Heart left ventricle (tissue), 13 donors: ENCODE measurements at regions not wholly inside any gene's neighbourhood (a gene's known extent, or its start where the extent isn't known, plus 50 kb on each side); places are given as distances from the start of the nearest gene placed in this dataset.

Source experiments
- POLR2A ChIP-seq, 2 donors: fragments of 450-650 bp; IDR thresholded peaks; one replicate each; pipeline ENCODE4 v1.6.1; 2017; ENCODE audit warnings: antibody characterized with exemption in 2 of 2, mild to moderate bottlenecking in 2 of 2, moderate library complexity in 2 of 2
- TF ChIP-seq, protein P1 (sequence below), 12 donors: fragments of 200-600 bp; sonication (generic) in 4 of 12; IDR thresholded peaks; one replicate each; pipeline versions ENCODE4 v1.5.0 to v1.8.0; 2018 to 2022; ENCODE audit warnings: antibody characterized with exemption in 12 of 12, mild to moderate bottlenecking in 5 of 12
- donor health status: ischemic (EF 13 %, LVEDD 7.1; RV severe dilation, severe dysfunction).
- donor health status: DM: no; HTN: yes; CAD: no.
- donor health status: DM: no; HTN: no; CAD: no.
- donor health status: ischemic (EF 25% LVEDD 6.9; RV normal size, moderate dysfunction).
- donor health status: ischemic (EF 25% LVEDD 5.7; RV mildly dilated, moderate dysfunction).
- donor health status: ischemic (EF 35%, LVEDD 5.7; RV mildly dilated, moderate dysfunction).
- donor health status: nonischemic (EF 11% LVEDD 7.7; RV severe dilation, severe dysfunction).
- donor health status: DM: yes; HTN: yes; CAD: no.
- donor health status: PGD.
- donor health status: ischemic (EF 29% LVEDD 5.4; RV normal size, mild dysfunction).
- donor health status: nonischemic (EF 23%, LVEDD 6.1; RV moderate dilation, normal function).

- TF ChIP-seq, protein P1, sequence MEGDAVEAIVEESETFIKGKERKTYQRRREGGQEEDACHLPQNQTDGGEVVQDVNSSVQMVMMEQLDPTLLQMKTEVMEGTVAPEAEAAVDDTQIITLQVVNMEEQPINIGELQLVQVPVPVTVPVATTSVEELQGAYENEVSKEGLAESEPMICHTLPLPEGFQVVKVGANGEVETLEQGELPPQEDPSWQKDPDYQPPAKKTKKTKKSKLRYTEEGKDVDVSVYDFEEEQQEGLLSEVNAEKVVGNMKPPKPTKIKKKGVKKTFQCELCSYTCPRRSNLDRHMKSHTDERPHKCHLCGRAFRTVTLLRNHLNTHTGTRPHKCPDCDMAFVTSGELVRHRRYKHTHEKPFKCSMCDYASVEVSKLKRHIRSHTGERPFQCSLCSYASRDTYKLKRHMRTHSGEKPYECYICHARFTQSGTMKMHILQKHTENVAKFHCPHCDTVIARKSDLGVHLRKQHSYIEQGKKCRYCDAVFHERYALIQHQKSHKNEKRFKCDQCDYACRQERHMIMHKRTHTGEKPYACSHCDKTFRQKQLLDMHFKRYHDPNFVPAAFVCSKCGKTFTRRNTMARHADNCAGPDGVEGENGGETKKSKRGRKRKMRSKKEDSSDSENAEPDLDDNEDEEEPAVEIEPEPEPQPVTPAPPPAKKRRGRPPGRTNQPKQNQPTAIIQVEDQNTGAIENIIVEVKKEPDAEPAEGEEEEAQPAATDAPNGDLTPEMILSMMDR (IDR thresholded peaks at IDR 0.05): no peak
- TF ChIP-seq POLR2A (IDR thresholded peaks at IDR 0.05): no peak
These were observed 177.9 kb upstream of the SETBP1 start for GRCh38 chr18:44502790-44503189.
